HEK293 (cell line): ENCODE measurements at regions not wholly inside any gene's neighbourhood (a gene's known extent, or its start where the extent isn't known, plus 50 kb on each side); places are given as distances from the start of the nearest gene placed in this dataset.

Experiments
- CTCF ChIP-seq: fragments of 450-650 bp; formaldehyde crosslinking; IDR thresholded peaks from 2 replicates; pipeline ENCODE4 v1.5.1; 2016; ENCODE audit warnings: missing biosample characterization, missing genetic modification characterization
- PRDM6 ChIP-seq: fragments of 450-650 bp; formaldehyde crosslinking; IDR thresholded peaks from 2 replicates; pipeline ENCODE4 v1.5.1; 2017; ENCODE audit warnings: missing biosample characterization, missing genetic modification characterization
- ZNF658 ChIP-seq: fragments of 450-650 bp; formaldehyde crosslinking; IDR thresholded peaks from 2 replicates; pipeline ENCODE4; 2016; ENCODE audit warnings: missing biosample characterization, missing genetic modification characterization
- ZNF747 ChIP-seq: fragments of 450-650 bp; formaldehyde crosslinking; IDR thresholded peaks from 2 replicates; pipeline ENCODE4 v1.5.1; 2016; ENCODE audit warnings: missing biosample characterization, missing genetic modification characterization

GRCh38 chr5:135106610-135107471 lies 72.8 kb upstream of the PITX1 start:
- no peak for TF ChIP-seq ZNF747 (tag by site-specific recombination)
- no peak for TF ChIP-seq ZNF658
- no peak for TF ChIP-seq CTCF (tag by site-specific recombination)
- no peak for TF ChIP-seq PRDM6 (tag by site-specific recombination)
